Endothelial cell of umbilical vein (primary cell): ENCODE measurements at regions not wholly inside any gene's neighbourhood (a gene's known extent, or its start where the extent isn't known, plus 50 kb on each side); places are given as distances from the start of the nearest gene placed in this dataset.

Experiments used
- BruUV-seq: library from RNA; stranded (reverse); fragments of 400-500 nt; replicated peaks from 2 replicates; lab custom pipeline; 2021; lab: Mats Ljungman, UMichigan
- CTCF ChIA-PET: fragments of 300-600, 350-600 bp; sonication (Branson Sonifier 250); formaldehyde crosslinking; loops from one replicate; lab custom pipeline; 2021; ENCODE audit warnings: antibody characterized with exemption, inconsistent platforms; lab: Charles Lee
- POLR2A ChIA-PET: fragments of 300-600, 350-600 bp; sonication (Branson Sonifier 250); formaldehyde crosslinking; loops from one replicate; lab custom pipeline; 2021; ENCODE audit warnings: antibody characterized with exemption, inconsistent platforms; lab: Charles Lee
- DNase-seq: peaks from one replicate; pipeline ENCODE4 v3.0.0-alpha.2; 2011; ENCODE audit warnings: low read depth, low spot score
- FAIRE-seq: peaks from 2 replicates; lab custom pipeline; 2011; peaks lifted over from hg19 to GRCh38; lab: Jason Lieb, UNC
- H2AFZ ChIP-seq: 2 replicates; pipeline ENCODE4 v1.6.0; 2012; ENCODE audit warnings: low read depth, low read length, control low read depth, inconsistent platforms
- H3K27ac ChIP-seq: 2 replicates; pipeline ENCODE4 v1.5.1; 2011; ENCODE audit warnings: low read depth, mild to moderate bottlenecking, control low read depth, low read length, moderate library complexity; ENCODE audit not compliant: insufficient read depth
- H3K27me3 ChIP-seq, 2 experiments: 2 replicates each; pipeline versions ENCODE4 v1.6.0 to v1.6.1; 2011; ENCODE audit warnings: low read length in 2 of 2, mixed read lengths in 1 of 2; ENCODE audit not compliant: control insufficient read depth in 2 of 2, insufficient read depth in 2 of 2
- H3K36me3 ChIP-seq, 2 experiments: 2 replicates in 1 of 2; 3 replicates in 1 of 2; pipeline ENCODE4 v1.5.1; 2011; ENCODE audit warnings: low read length in 2 of 2, mild to moderate bottlenecking in 1 of 2, moderate library complexity in 1 of 2; ENCODE audit not compliant: control insufficient read depth in 2 of 2, insufficient read depth in 2 of 2; ENCODE audit errors: extremely low read depth in 1 of 2
- H3K4me1 ChIP-seq: 3 replicates; pipeline ENCODE4 v1.5.1; 2011; ENCODE audit warnings: mild to moderate bottlenecking, low read length; ENCODE audit not compliant: control insufficient read depth, insufficient read depth; ENCODE audit errors: extremely low read depth
- H3K4me2 ChIP-seq: 2 replicates; pipeline ENCODE4 v1.6.1; 2011; ENCODE audit warnings: low read length, control low read depth, mixed read lengths; ENCODE audit not compliant: insufficient read depth
- H3K4me3 ChIP-seq, 3 experiments: fragments of 200-600 bp in 1 of 3; sonication (generic), shearing (Covaris generic) in 1 of 3; replicated peaks in 1 of 3; 2 replicates each; pipeline ENCODE4 v1.5.1; 2011 to 2016; ENCODE audit warnings: control low read depth in 3 of 3, low read length in 3 of 3, mild to moderate bottlenecking in 2 of 3, inconsistent platforms in 1 of 3, low read depth in 1 of 3, moderate library complexity in 1 of 3; ENCODE audit not compliant: insufficient read depth in 1 of 3
- H3K79me2 ChIP-seq: 2 replicates; pipeline ENCODE4 v1.6.0; 2012; ENCODE audit warnings: low read length, inconsistent platforms; ENCODE audit not compliant: control insufficient read depth, insufficient read depth
- H3K9ac ChIP-seq: replicated peaks from 2 replicates; pipeline ENCODE3; 2011; ENCODE audit warnings: low read length, control low read depth; ENCODE audit not compliant: insufficient read depth; ENCODE audit errors: extremely low read depth
- H3K9me1 ChIP-seq: replicated peaks from 3 replicates; pipeline ENCODE4 v1.6.0; 2011; ENCODE audit warnings: mild to moderate bottlenecking, low read length; ENCODE audit not compliant: control insufficient read depth, insufficient read depth; ENCODE audit errors: extremely low read depth
- H3K9me3 ChIP-seq: replicated peaks from 2 replicates; pipeline ENCODE4 v1.5.1; 2012; ENCODE audit warnings: low read length, inconsistent platforms; ENCODE audit not compliant: control insufficient read depth, insufficient read depth
- H4K20me1 ChIP-seq: replicated peaks from 2 replicates; pipeline ENCODE3; 2011; ENCODE audit warnings: mild to moderate bottlenecking, low read length; ENCODE audit not compliant: control insufficient read depth, insufficient read depth; ENCODE audit errors: extremely low read depth
- CTCF ChIP-seq, 2 donors: IDR thresholded peaks; 1 replicate in 1 of 2; 2 replicates in 1 of 2; pipeline ENCODE4 v1.5.1; 2011; ENCODE audit warnings: low read length in 2 of 2, mild to moderate bottlenecking in 2 of 2, moderate library complexity in 2 of 2, control low read depth in 1 of 2, inconsistent platforms in 1 of 2, low read depth in 1 of 2; ENCODE audit not compliant: insufficient read depth in 1 of 2; ENCODE audit errors: extremely low read depth in 1 of 2
- EZH2 ChIP-seq: IDR thresholded peaks from 2 replicates; pipeline ENCODE4 v1.6.1; 2012; ENCODE audit warnings: borderline replicate concordance, low read depth, mild to moderate bottlenecking, moderate library complexity, low read length, inconsistent platforms; ENCODE audit not compliant: severe bottlenecking
- FOS ChIP-seq: IDR thresholded peaks from 2 replicates; pipeline ENCODE4 v1.6.1; 2011; ENCODE audit warnings: mild to moderate bottlenecking, low read length, moderate library complexity, borderline replicate concordance; ENCODE audit not compliant: insufficient read depth
- GATA2 ChIP-seq: IDR thresholded peaks from 2 replicates; pipeline ENCODE4 v1.7.0; 2011; ENCODE audit warnings: low read depth, mild to moderate bottlenecking, moderate library complexity, mixed read lengths, low read length; ENCODE audit not compliant: insufficient read length, insufficient read depth
- JUN ChIP-seq: IDR thresholded peaks from 2 replicates; pipeline ENCODE4 v1.6.1; 2011; ENCODE audit warnings: borderline replicate concordance, low read depth; ENCODE audit not compliant: insufficient read length, insufficient read depth
- MYC ChIP-seq: IDR thresholded peaks from one replicate; pipeline ENCODE4 v1.6.1; 2011; ENCODE audit warnings: mild to moderate bottlenecking, low read depth, low read length
- POLR2A ChIP-seq: IDR thresholded peaks from 2 replicates; pipeline ENCODE4 v1.6.1; 2012; ENCODE audit warnings: low read depth, mild to moderate bottlenecking, control low read depth, low read length
- POLR2AphosphoS5 ChIP-seq: IDR thresholded peaks from 2 replicates; pipeline ENCODE4 v1.6.1; 2012; ENCODE audit warnings: low read depth, mild to moderate bottlenecking, control low read depth, low read length, moderate library complexity; ENCODE audit not compliant: insufficient read depth
- dilution Hi-C: fragments of 300-500 bp; cut with MboI; formaldehyde crosslinking; loops from one replicate; pipeline ENCODE4 v1.15.0; 2019; ENCODE audit warnings: low sequenced_read_pairs; ENCODE audit not compliant: extremely low pct_ligation_motif_present
- intact Hi-C: fragments of 100-400 bp; cut with micrococcal nuclease; formaldehyde crosslinking; loops from one replicate; pipeline ENCODE4 v1.10.0; 2022
- TF ChIP-seq, protein P1 (sequence below): IDR thresholded peaks from 2 replicates; pipeline ENCODE4 v1.6.1; 2011; ENCODE audit not compliant: insufficient read depth, insufficient read length

- H3K27ac ChIP-seq, result no peak overlapping the region
- TF ChIP-seq POLR2AphosphoS5 (no peak), MYC (no peak), POLR2A (no peak)
- TF ChIP-seq, protein P1, sequence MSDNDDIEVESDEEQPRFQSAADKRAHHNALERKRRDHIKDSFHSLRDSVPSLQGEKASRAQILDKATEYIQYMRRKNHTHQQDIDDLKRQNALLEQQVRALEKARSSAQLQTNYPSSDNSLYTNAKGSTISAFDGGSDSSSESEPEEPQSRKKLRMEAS, result no peak
- no peak overlapping the region for H3K4me3 ChIP-seq
- peaks cover 3% of the 10 kb centered on the region for H3K9me3 ChIP-seq
- FAIRE-seq (no peak), DNase-seq (no peak)
- H3K36me3 ChIP-seq, result no peaks in the 10 kb centered on the region
- intact Hi-C loops (no loop called here), dilution Hi-C loops (no loop called here)
- H3K4me1 ChIP-seq, result no peaks in the 10 kb centered on the region
- no peaks in the 10 kb centered on the region for H3K79me2 ChIP-seq
- H3K4me2 ChIP-seq, result no peak overlapping the region
- ChIA-PET POLR2A (no interaction called here), CTCF (no interaction called here)
- H3K9ac ChIP-seq, result no peak overlapping the region
- H3K27me3 ChIP-seq, result no peaks in the 10 kb centered on the region
- H3K9me1 ChIP-seq, result no peaks in the 10 kb centered on the region
- no TSS peak for BruUV-seq
- H2AFZ ChIP-seq, result no peak overlapping the region
- H4K20me1 ChIP-seq, result no peaks in the 10 kb centered on the region
Observed at GRCh38 chr2:59096973-59097372, 855.8 kb upstream of the FANCL start.

DNA sequence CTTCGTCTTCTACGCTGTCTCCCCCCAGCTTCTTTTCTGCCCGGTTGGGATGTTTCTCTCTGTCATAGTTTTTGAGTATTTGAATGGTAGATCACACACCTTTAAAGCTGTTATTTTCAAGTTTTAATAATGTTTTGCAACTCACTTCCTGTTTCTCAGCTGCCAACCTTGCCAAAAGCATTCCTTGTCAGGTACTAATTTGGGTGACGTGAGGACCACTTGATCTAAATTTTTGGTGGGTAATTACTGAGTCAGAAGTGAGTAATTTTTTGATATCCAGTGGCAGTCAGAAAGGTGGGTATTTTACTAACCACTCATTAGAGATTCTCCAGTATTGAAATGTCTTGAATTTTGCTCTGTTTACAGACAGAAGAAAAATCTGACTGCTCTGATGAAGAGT lies 852.4 kb upstream of the FANCL start:
- Histone ChIP-seq H3K36me3 (no peaks in the 10 kb centered on the region), H4K20me1 (no peaks in the 10 kb centered on the region), H3K27ac (no peak overlapping the region), H2AFZ (no peak overlapping the region), H3K4me2 (no peak overlapping the region), H3K27me3 (no peaks in the 10 kb centered on the region), H3K9me1 (no peaks in the 10 kb centered on the region), H3K4me1 (no peaks in the 10 kb centered on the region), H3K79me2 (no peaks in the 10 kb centered on the region), H3K9me3 (peaks cover 3% of the 10 kb centered on the region), H3K4me3 (no peak overlapping the region), H3K9ac (no peak overlapping the region)
- FAIRE-seq, result no peak
- dilution Hi-C loops, result no loop called here
- no peak for DNase-seq
- CTCF ChIA-PET, result no interaction called here
- intact Hi-C loops, result no loop called here
- POLR2A ChIA-PET, result no interaction called here
- BruUV-seq, result no TSS peak
- no peak for TF ChIP-seq EZH2
- no peak for TF ChIP-seq FOS
- no peak for TF ChIP-seq POLR2A
- no peak for TF ChIP-seq MYC
- TF ChIP-seq JUN, result no peak
- no peak for TF ChIP-seq POLR2AphosphoS5
- TF ChIP-seq, protein P1, result no peak
- no peak for TF ChIP-seq GATA2
- no peak for TF ChIP-seq CTCF (IDR thresholded peaks at IDR 0.05; ENCODE audit: extremely low read depth in 1 of 2, insufficient read depth in 1 of 2, low read depth in 1 of 2, low read length in 2 of 2)
